ENCODE measurements at regions not wholly inside any gene's neighbourhood (a gene's known extent, or its start where the extent isn't known, plus 50 kb on each side); places are given as distances from the start of the nearest gene placed in this dataset.

- H3K79me2 ChIP-seq (ENCODE audit: control insufficient read depth, low read length), result no peaks in the 10 kb centered on the region
- no peaks in the 10 kb centered on the region for H3F3A ChIP-seq (ENCODE audit: control insufficient read depth, insufficient read depth)
- H3K9me2 ChIP-seq (replicated peaks; ENCODE audit: control insufficient read depth, low read length), result no peaks in the 10 kb centered on the region
- H3K4me1 ChIP-seq (ENCODE audit: control insufficient read depth, low read length), result no peaks in the 10 kb centered on the region
- no peaks in the 10 kb centered on the region for H3K27me3 ChIP-seq (ENCODE audit: control insufficient read depth, low read length)
- no peak overlapping the region for H3K4me2 ChIP-seq (ENCODE audit: low read length)
- no peak overlapping the region for H3K4me3 ChIP-seq (ENCODE audit: low read length)
- no peaks in the 10 kb centered on the region for H4K20me1 ChIP-seq (ENCODE audit: control insufficient read depth, insufficient read depth, low read depth, low read length)
- no peak for TF ChIP-seq CTCF (IDR thresholded peaks at IDR 0.05; ENCODE audit: low read depth, low read length, poor library complexity, severe bottlenecking)
- no peak for TF ChIP-seq EZH2phosphoT487 (IDR thresholded peaks at IDR 0.05; ENCODE audit: borderline replicate concordance, low read length)
- no peak overlapping the region for H3K27ac ChIP-seq (ENCODE audit: low read depth, low read length)
- no peaks in the 10 kb centered on the region for H3K36me3 ChIP-seq (ENCODE audit: control insufficient read depth, low read length)
- no peaks in the 10 kb centered on the region for H3K9me3 ChIP-seq (ENCODE audit: control insufficient read depth, insufficient read depth, low read length)
These were observed 437.4 kb downstream of the PIK3C3 start for GRCh38 chr18:42392416-42392815.

DNA sequence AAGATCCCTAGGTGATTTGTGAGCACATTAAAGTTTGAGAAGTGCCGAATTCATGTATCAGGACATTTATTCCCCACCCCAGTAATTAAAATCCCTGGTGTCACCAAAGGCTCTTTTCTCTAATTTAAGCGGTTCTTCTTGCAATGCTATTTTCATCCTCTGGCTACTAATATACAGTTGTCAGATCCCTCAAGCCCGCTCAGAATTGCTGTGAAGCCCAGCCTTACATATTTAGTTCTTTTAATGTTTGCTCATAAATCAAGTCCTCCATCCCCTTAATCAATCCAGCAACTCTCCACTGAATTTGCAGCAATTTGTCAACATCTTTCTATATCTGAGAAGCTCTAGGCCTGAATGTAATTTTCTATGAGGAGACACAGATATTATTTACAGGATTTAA lies 437.9 kb downstream of the PIK3C3 start:
- Histone ChIP-seq H3K4me2 (ENCODE audit: low read length) (no peak overlapping the region), H3K9me2 (replicated peaks; ENCODE audit: control insufficient read depth, low read length) (no peaks in the 10 kb centered on the region), H3K27ac (ENCODE audit: low read depth, low read length) (no peak overlapping the region), H3F3A (ENCODE audit: control insufficient read depth, insufficient read depth) (no peaks in the 10 kb centered on the region), H4K20me1 (ENCODE audit: control insufficient read depth, insufficient read depth, low read depth, low read length) (no peaks in the 10 kb centered on the region), H3K36me3 (ENCODE audit: control insufficient read depth, low read length) (no peaks in the 10 kb centered on the region), H3K9me3 (ENCODE audit: control insufficient read depth, insufficient read depth, low read length) (no peaks in the 10 kb centered on the region), H3K79me2 (ENCODE audit: control insufficient read depth, low read length) (no peaks in the 10 kb centered on the region), H3K4me3 (ENCODE audit: low read length) (no peak overlapping the region), H3K27me3 (ENCODE audit: control insufficient read depth, low read length) (no peaks in the 10 kb centered on the region), H3K4me1 (ENCODE audit: control insufficient read depth, low read length) (no peaks in the 10 kb centered on the region)
- no peak for TF ChIP-seq CTCF (IDR thresholded peaks at IDR 0.05; ENCODE audit: low read depth, low read length, poor library complexity, severe bottlenecking)
- TF ChIP-seq EZH2phosphoT487 (IDR thresholded peaks at IDR 0.05; ENCODE audit: borderline replicate concordance, low read length), result no peak

GRCh38 chr18:42394238-42394637 lies 439.2 kb downstream of the PIK3C3 start:
- H3K4me1 ChIP-seq (ENCODE audit: control insufficient read depth, low read length), result no peaks in the 10 kb centered on the region
- no peaks in the 10 kb centered on the region for H4K20me1 ChIP-seq (ENCODE audit: control insufficient read depth, insufficient read depth, low read depth, low read length)
- H3K4me3 ChIP-seq (ENCODE audit: low read length), result no peak overlapping the region
- H3K79me2 ChIP-seq (ENCODE audit: control insufficient read depth, low read length), result no peaks in the 10 kb centered on the region
- no peaks in the 10 kb centered on the region for H3F3A ChIP-seq (ENCODE audit: control insufficient read depth, insufficient read depth)
- H3K9me2 ChIP-seq (replicated peaks; ENCODE audit: control insufficient read depth, low read length), result no peaks in the 10 kb centered on the region
- no peaks in the 10 kb centered on the region for H3K27me3 ChIP-seq (ENCODE audit: control insufficient read depth, low read length)
- no peak overlapping the region for H3K4me2 ChIP-seq (ENCODE audit: low read length)
- H3K9me3 ChIP-seq (ENCODE audit: control insufficient read depth, insufficient read depth, low read length), result no peaks in the 10 kb centered on the region
- no peak overlapping the region for H3K27ac ChIP-seq (ENCODE audit: low read depth, low read length)
- no peaks in the 10 kb centered on the region for H3K36me3 ChIP-seq (ENCODE audit: control insufficient read depth, low read length)
- TF ChIP-seq CTCF (IDR thresholded peaks at IDR 0.05; ENCODE audit: low read depth, low read length, poor library complexity, severe bottlenecking) (no peak), EZH2phosphoT487 (IDR thresholded peaks at IDR 0.05; ENCODE audit: borderline replicate concordance, low read length) (no peak)

Measured in DOHH2 (cell line).